MCF 10A (cell line): ENCODE measurements at regions not wholly inside any gene's neighbourhood (a gene's known extent, or its start where the extent isn't known, plus 50 kb on each side); places are given as distances from the start of the nearest gene placed in this dataset.

Source experiments
- BruUV-seq: library from RNA; stranded (reverse); fragments of 400-500 nt; replicated peaks from 2 replicates; lab custom pipeline; 2021; lab: Mats Ljungman, UMichigan
- CTCF ChIA-PET: fragments of 300-600 bp; sonication (Branson Sonifier 250); formaldehyde crosslinking; extraction: SDS; loops from one replicate; lab custom pipeline; 2021; ENCODE audit warnings: antibody characterized with exemption, inconsistent platforms; lab: Yijun Ruan, JAX
- POLR2A ChIA-PET: fragments of 300-600, 350-650 bp; sonication (Branson Sonifier 250); formaldehyde crosslinking; extraction: SDS; loops from one replicate; lab custom pipeline; 2020; ENCODE audit warnings: antibody characterized with exemption, inconsistent platforms; lab: Yijun Ruan, JAX
- DNase-seq: peaks from one replicate; pipeline ENCODE4 v3.0.0-alpha.2; 2018; ENCODE audit not compliant: unreplicated experiment
- H3K27ac Mint-ChIP-seq: one replicate; pipeline ENCODE4 v1.8.0; 2022; ENCODE audit warnings: mild to moderate bottlenecking, low read depth, mixed read lengths; ENCODE audit not compliant: unreplicated experiment
- H3K27me3 Mint-ChIP-seq: one replicate; pipeline ENCODE4 v1.8.0; 2022; ENCODE audit warnings: mixed read lengths; ENCODE audit not compliant: insufficient read depth, unreplicated experiment
- H3K36me3 Mint-ChIP-seq: one replicate; pipeline ENCODE4 v1.8.0; 2022; ENCODE audit warnings: mild to moderate bottlenecking, moderate library complexity, mixed read lengths; ENCODE audit not compliant: insufficient read depth, unreplicated experiment
- H3K4me1 Mint-ChIP-seq: one replicate; pipeline ENCODE4 v1.8.0; 2022; ENCODE audit warnings: mixed read lengths; ENCODE audit not compliant: insufficient read depth, unreplicated experiment
- H3K4me3 Mint-ChIP-seq: one replicate; pipeline ENCODE4 v1.8.0; 2022; ENCODE audit warnings: mild to moderate bottlenecking, moderate library complexity, mixed read lengths; ENCODE audit not compliant: unreplicated experiment
- H3K9me3 Mint-ChIP-seq: one replicate; pipeline ENCODE4 v1.8.0; 2022; ENCODE audit warnings: mixed read lengths; ENCODE audit not compliant: unreplicated experiment
- intact Hi-C: fragments of 100-400 bp; cut with micrococcal nuclease; formaldehyde crosslinking; loops from 2 replicates; pipeline ENCODE4 v1.14.1; 2022
- TF ChIP-seq, protein P1 (sequence below): fragments of 200-600 bp; IDR thresholded peaks from one replicate; pipeline ENCODE4 v1.8.0; 2022; ENCODE audit warnings: antibody characterized with exemption, mild to moderate bottlenecking; ENCODE audit not compliant: unreplicated experiment

DNA sequence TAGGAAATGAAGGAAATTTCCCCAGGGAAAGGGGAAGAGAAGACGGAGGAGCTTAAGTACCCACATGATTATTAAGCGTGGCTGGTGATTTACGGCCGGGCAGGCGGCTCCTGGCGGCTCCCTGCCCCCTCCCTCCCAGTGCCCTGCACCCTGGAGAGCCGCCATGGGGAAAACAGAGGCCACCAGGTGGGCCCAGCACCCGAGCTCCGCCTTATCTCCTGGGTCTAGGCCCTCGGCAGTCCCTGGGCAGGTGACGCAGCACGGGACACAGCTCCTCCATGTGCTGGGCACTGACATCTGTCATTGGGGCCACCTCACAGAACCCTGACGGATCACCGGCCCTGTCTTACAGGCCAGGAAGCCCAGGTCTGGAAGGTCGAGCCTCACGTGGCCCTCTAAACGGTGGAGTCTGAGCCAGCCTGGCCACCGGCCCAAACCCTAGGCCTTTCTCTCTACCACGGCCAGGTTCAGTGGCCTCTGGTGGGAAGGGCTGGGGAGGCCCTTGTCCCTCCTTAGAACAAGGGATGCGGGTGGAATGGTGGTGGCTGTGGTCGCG, 60.2 kb upstream of the PPARA start:
- no peak for DNase-seq
- ChIA-PET CTCF (interaction anchor here (1.0 kb wide), 1 partner anchor 27 kb away, joined by 5 read pairs; no protein-coding TSS in a partner anchor), POLR2A (interaction anchor here (0.6 to 11.7 kb wide), 7 partner anchors 13 to 178 kb away, joined by 3 to 456 read pairs (median 10); partner anchors contain the start of gene TTC38)
- H3K27ac Mint-ChIP-seq: peak overlapping the region; percentile 79
- H3K27me3 Mint-ChIP-seq: no peaks in the 10 kb centered on the region
- BruUV-seq: no TSS peak
- H3K9me3 Mint-ChIP-seq: no peaks in the 10 kb centered on the region
- H3K4me1 Mint-ChIP-seq: peaks cover 40% of the 10 kb centered on the region
- peaks cover 96% of the 10 kb centered on the region for H3K36me3 Mint-ChIP-seq
- TF ChIP-seq, protein P1, sequence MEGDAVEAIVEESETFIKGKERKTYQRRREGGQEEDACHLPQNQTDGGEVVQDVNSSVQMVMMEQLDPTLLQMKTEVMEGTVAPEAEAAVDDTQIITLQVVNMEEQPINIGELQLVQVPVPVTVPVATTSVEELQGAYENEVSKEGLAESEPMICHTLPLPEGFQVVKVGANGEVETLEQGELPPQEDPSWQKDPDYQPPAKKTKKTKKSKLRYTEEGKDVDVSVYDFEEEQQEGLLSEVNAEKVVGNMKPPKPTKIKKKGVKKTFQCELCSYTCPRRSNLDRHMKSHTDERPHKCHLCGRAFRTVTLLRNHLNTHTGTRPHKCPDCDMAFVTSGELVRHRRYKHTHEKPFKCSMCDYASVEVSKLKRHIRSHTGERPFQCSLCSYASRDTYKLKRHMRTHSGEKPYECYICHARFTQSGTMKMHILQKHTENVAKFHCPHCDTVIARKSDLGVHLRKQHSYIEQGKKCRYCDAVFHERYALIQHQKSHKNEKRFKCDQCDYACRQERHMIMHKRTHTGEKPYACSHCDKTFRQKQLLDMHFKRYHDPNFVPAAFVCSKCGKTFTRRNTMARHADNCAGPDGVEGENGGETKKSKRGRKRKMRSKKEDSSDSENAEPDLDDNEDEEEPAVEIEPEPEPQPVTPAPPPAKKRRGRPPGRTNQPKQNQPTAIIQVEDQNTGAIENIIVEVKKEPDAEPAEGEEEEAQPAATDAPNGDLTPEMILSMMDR: no peak
- H3K4me3 Mint-ChIP-seq: peak overlapping the region; percentile 96
- intact Hi-C loops: no loop called here

DNA sequence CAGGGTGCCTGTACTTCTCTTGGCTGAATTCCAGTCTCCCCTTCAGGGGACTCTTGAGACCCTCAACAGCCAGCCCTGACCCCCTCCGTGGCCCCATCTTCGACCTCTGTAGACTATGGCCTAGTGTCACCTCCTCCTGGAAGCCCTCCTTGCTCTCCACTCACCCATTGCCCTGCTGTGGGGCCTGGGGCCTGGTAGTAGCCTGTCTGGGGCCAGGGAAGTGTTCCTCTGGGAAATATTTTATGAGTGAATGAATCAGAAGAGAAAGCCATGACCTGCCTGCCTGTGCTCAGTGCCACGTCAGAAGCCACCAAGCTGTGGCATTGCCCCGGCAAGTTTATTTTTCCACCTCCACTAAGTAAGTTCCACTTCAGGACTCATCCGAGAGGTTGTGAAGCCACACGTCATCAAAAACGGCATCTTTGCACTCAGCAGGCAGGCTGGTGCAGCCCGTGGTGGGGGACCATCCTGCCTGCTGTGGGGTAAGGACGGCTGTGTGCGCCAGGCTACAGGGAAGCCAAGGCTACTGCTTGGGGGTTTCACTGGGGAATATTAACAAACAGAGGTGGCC, 59.6 kb upstream of the PPARA start:
- intact Hi-C loops: no loop called here
- no peak for DNase-seq

DNA sequence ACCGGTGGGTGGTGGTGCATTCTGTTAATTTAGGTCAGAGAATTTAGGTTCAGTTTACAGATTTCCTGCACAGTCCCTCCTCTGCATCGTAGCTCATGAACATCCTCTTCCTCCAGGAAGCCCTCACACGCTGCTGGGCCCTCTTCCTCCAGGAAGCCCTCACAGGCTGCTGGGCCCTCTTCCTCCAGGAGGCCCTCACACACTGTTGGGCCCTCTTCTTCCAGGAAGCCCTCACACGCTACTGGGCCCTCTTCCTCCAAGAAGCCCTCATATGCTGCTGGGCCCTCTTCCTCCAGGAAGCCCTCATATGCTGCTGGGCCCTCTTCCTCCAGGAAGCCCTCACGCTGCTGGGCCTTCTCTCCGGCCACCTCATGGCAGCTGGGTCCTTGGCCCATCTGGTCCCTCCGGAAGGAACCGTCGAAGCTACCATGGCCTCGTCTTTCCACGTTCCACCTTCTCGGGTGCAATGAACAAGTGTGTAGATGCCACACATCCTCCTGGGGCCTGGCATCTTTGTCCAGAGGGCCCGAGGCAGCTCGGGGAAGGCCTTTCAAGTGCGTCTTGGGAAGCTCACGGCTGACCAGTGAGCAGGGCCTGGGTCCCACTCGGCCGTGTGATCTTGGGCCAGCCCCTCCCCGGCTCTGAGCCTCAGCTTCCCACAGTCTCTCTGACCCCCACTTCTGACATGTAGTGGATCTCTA, 58.9 kb upstream of the PPARA start:
- peak overlapping the region; percentile 79 for H3K27ac Mint-ChIP-seq
- peaks cover 88% of the 10 kb centered on the region for H3K36me3 Mint-ChIP-seq
- DNase-seq: no peak
- ChIA-PET POLR2A (interaction anchor here (0.7 to 11.7 kb wide), 3 partner anchors 14 to 43 kb away, joined by 3 to 456 read pairs (median 266); no protein-coding TSS in a partner anchor), CTCF (interaction anchor here (0.6 to 1.1 kb wide), 5 partner anchors 10 to 752 kb away, joined by 3 to 5 read pairs (median 4); no protein-coding TSS in a partner anchor)
- TF ChIP-seq, protein P1: no peak
- peak overlapping the region; percentile 43 for H3K4me3 Mint-ChIP-seq
- intact Hi-C loops: no loop called here
- peaks cover 35% of the 10 kb centered on the region for H3K4me1 Mint-ChIP-seq
- BruUV-seq: no TSS peak
- no peaks in the 10 kb centered on the region for H3K9me3 Mint-ChIP-seq
- no peaks in the 10 kb centered on the region for H3K27me3 Mint-ChIP-seq

More for the DNA sequence above, 59.6 kb upstream of the PPARA start:
- no peaks in the 10 kb centered on the region for H3K9me3 Mint-ChIP-seq
- no peaks in the 10 kb centered on the region for H3K27me3 Mint-ChIP-seq
- H3K27ac Mint-ChIP-seq: peak overlapping the region; percentile 79
- H3K4me3 Mint-ChIP-seq: peak overlapping the region; percentile 96
- ChIA-PET CTCF (interaction anchor here (0.6 to 1.1 kb wide), 5 partner anchors 9 to 752 kb away, joined by 3 to 5 read pairs (median 4); no protein-coding TSS in a partner anchor), POLR2A (interaction anchor here (1.4 to 11.7 kb wide), 3 partner anchors 14 to 30 kb away, joined by 3 to 456 read pairs (median 266); no protein-coding TSS in a partner anchor)
- peaks cover 95% of the 10 kb centered on the region for H3K36me3 Mint-ChIP-seq
- TF ChIP-seq, protein P1: no peak
- peaks cover 40% of the 10 kb centered on the region for H3K4me1 Mint-ChIP-seq
- BruUV-seq: no TSS peak

DNA sequence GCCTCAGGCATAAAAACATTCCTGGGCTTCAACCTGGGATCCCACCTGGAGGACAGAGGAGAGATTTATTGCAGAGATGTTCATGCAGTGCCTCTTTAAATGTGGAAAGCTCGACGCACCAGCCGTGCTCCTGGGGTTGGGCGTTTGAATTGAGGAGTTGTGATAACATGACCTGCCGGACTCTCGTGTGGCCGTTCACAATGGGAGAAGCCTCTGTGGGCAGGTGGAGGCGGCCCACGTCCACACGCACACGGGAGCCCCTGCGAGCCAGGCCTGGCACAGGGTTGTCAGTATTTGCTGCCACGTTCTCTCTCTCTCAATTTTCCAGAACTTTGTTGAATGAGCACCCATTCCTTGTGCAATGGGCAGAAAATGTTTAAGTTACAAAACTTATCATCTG, 58.3 kb upstream of the PPARA start:
- H3K4me3 Mint-ChIP-seq: no peak overlapping the region
- peaks cover 30% of the 10 kb centered on the region for H3K4me1 Mint-ChIP-seq
- no TSS peak for BruUV-seq
- TF ChIP-seq, protein P1: no peak
- ChIA-PET POLR2A (interaction anchor here (0.7 to 11.7 kb wide), 4 partner anchors 15 to 44 kb away, joined by 3 to 456 read pairs (median 136); no protein-coding TSS in a partner anchor), CTCF (interaction anchor here (0.9 kb wide), 1 partner anchor 12 kb away, joined by 3 read pairs; no protein-coding TSS in a partner anchor)
- H3K36me3 Mint-ChIP-seq: peaks cover 84% of the 10 kb centered on the region
- no peak for DNase-seq
- no peaks in the 10 kb centered on the region for H3K27me3 Mint-ChIP-seq
- intact Hi-C loops: no loop called here
- peak overlapping the region; percentile 79 for H3K27ac Mint-ChIP-seq
- H3K9me3 Mint-ChIP-seq: no peaks in the 10 kb centered on the region
